NB4 (cell line): ENCODE measurements at regions not wholly inside any gene's neighbourhood (a gene's known extent, or its start where the extent isn't known, plus 50 kb on each side); places are given as distances from the start of the nearest gene placed in this dataset.

Experiments
- POLR2A ChIP-seq: IDR thresholded peaks from 2 replicates; pipeline ENCODE4 v1.6.1; 2011; ENCODE audit warnings: mild to moderate bottlenecking; ENCODE audit not compliant: insufficient read length; ENCODE audit errors: extremely low read depth
- TF ChIP-seq, protein P1 (sequence below): IDR thresholded peaks from one replicate; pipeline ENCODE4 v1.5.1; 2012; ENCODE audit warnings: low read depth, low read length

DNA sequence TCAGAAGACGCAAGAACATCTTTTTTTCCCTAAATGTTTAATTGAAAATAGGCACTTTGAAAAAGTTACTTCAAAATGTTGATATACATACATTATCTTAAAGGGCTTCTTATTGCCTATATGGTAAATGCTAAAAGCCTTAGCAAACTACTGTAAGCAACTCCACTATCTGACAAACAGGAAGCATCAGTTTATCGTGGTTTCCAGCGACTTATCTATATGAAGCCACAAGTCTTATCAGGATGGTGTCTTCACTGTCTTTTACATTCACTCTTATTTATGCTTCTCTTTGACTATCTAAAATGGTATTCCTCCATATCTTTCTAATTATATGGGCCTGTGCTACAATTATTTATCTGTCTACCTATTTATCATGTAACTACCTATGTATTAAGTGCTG is 2091.9 kb downstream of the LRRC4C start:
- TF ChIP-seq, protein P1, sequence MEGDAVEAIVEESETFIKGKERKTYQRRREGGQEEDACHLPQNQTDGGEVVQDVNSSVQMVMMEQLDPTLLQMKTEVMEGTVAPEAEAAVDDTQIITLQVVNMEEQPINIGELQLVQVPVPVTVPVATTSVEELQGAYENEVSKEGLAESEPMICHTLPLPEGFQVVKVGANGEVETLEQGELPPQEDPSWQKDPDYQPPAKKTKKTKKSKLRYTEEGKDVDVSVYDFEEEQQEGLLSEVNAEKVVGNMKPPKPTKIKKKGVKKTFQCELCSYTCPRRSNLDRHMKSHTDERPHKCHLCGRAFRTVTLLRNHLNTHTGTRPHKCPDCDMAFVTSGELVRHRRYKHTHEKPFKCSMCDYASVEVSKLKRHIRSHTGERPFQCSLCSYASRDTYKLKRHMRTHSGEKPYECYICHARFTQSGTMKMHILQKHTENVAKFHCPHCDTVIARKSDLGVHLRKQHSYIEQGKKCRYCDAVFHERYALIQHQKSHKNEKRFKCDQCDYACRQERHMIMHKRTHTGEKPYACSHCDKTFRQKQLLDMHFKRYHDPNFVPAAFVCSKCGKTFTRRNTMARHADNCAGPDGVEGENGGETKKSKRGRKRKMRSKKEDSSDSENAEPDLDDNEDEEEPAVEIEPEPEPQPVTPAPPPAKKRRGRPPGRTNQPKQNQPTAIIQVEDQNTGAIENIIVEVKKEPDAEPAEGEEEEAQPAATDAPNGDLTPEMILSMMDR, result no peak
- no peak for TF ChIP-seq POLR2A
